ENCODE measurements at regions not wholly inside any gene's neighbourhood (a gene's known extent, or its start where the extent isn't known, plus 50 kb on each side); places are given as distances from the start of the nearest gene placed in this dataset.

DNA sequence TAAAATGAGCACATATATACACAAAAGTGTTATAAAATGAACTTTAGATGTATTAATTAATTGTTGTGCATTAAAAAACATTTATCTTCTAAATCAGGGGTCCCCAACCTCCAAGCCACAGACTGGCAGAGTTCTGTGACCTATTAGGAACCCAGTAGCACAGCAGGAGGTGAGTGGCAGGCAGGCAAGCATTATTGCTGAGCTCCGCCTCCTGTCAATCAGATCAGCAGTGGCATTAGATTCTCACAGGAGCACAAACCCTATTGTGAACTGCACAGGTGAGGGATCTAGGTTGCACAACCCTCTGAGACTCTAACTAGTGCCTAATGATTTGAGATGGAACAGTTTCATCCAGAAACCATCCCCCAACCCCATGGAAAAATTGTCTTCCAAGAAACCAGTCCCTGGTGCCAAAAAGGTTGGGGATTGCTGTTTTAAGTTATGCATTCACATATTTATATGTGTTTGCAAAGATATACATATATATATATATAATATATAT, 583.7 kb downstream of the KCNJ2 start:
- H3K4me3 Mint-ChIP-seq, result no peak overlapping the region
- H3K9me3 Mint-ChIP-seq, result no peaks in the 10 kb centered on the region
- H3K27me3 Mint-ChIP-seq, result no peaks in the 10 kb centered on the region

DNA sequence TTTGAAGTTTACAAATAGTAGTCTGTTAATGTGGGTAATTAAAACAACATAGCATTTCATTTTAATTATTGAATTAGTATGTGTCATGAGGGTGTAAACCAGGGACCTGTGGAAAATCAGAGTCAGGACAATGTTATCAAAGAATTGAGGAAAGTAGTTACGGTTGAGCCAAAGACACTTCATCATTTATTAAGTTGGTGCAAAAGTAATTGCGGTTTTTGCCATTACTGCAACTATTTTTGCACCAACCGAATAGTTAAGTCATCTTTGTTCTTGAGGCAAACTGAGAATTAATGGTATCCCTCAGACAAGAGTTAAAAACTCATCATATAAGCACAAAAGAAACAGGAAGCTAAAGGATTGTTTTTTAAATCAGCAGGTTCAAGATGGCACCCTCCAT, 593.7 kb downstream of the KCNJ2 start:
- Mint-ChIP-seq H3K4me1 (ENCODE audit: low read depth) (no peaks in the 10 kb centered on the region), H3K27me3 (no peaks in the 10 kb centered on the region), H3K4me3 (no peak overlapping the region), H3K27ac (no peak overlapping the region), H3K9me3 (no peaks in the 10 kb centered on the region), H3K36me3 (ENCODE audit: low read depth) (no peaks in the 10 kb centered on the region)
- intact Hi-C loops (cut with micrococcal nuclease), result no loop called here

More for the DNA sequence above, 583.7 kb downstream of the KCNJ2 start:
- no peaks in the 10 kb centered on the region for H3K36me3 Mint-ChIP-seq (ENCODE audit: low read depth)
- no peaks in the 10 kb centered on the region for H3K4me1 Mint-ChIP-seq (ENCODE audit: low read depth)
- intact Hi-C loops (cut with micrococcal nuclease), result no loop called here
- no peak overlapping the region for H3K27ac Mint-ChIP-seq

DNA sequence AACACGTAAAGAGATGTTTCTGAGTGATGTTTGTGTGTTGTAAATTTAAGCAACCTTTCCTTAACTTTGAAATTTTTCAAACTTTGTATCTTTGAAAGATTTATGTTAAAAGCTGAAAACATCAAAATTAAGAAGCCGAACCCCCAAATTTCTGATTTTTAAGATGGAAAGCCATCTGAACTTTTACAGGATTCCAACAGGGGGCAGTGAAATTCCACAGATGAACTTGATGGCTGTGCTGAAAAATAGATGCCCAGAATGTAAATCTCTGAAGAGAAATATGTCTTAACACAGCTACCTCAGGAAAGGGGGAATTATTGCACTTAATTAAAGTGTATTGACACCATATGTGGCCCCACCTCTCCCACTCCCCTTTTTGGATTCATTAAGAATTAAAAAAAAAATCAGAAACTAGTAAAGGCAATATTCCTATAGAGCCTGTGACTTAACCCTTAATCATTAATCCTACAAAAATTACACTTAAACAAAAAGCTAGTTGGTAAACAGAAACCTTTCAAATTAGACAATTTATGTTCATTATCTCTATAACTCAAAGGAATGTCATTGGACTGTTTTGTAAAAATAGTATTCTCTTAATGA, 597.9 kb downstream of the KCNJ2 start:
- no peaks in the 10 kb centered on the region for H3K9me3 Mint-ChIP-seq
- H3K4me1 Mint-ChIP-seq (ENCODE audit: low read depth), result no peaks in the 10 kb centered on the region
- no peaks in the 10 kb centered on the region for H3K27me3 Mint-ChIP-seq
- no peak overlapping the region for H3K4me3 Mint-ChIP-seq
- H3K27ac Mint-ChIP-seq, result no peak overlapping the region
- H3K36me3 Mint-ChIP-seq (ENCODE audit: low read depth), result no peaks in the 10 kb centered on the region
- intact Hi-C loops (cut with micrococcal nuclease), result loop anchor here (5.0 kb wide), 1 partner anchor 695 kb away; no protein-coding TSS in a partner anchor

DNA sequence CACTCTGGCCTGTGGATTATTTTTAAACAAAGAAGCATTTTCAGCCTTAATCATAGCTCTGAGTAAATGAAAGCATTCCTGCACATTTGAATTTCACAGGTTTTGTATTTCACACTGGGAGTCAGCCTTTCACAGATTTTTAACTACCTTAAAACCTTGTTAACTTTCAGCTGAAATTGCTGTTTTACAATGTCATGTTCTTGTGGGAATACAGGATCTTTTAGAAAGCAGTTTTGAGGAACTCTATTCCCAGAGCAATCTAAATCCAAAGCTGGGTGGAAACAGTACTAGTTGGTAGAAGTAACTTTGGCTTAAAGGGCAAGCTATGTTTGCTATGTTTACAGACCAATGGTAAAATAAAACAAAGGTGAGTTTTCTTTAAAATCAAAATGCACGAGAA, 600.6 kb downstream of the KCNJ2 start:
- Mint-ChIP-seq H3K9me3 (no peaks in the 10 kb centered on the region), H3K27ac (no peak overlapping the region), H3K36me3 (ENCODE audit: low read depth) (no peaks in the 10 kb centered on the region), H3K4me1 (ENCODE audit: low read depth) (no peaks in the 10 kb centered on the region), H3K4me3 (no peak overlapping the region), H3K27me3 (no peaks in the 10 kb centered on the region)
- intact Hi-C loops (cut with micrococcal nuclease), result loop anchor here (5.0 kb wide), 1 partner anchor 692 kb away; no protein-coding TSS in a partner anchor

DNA sequence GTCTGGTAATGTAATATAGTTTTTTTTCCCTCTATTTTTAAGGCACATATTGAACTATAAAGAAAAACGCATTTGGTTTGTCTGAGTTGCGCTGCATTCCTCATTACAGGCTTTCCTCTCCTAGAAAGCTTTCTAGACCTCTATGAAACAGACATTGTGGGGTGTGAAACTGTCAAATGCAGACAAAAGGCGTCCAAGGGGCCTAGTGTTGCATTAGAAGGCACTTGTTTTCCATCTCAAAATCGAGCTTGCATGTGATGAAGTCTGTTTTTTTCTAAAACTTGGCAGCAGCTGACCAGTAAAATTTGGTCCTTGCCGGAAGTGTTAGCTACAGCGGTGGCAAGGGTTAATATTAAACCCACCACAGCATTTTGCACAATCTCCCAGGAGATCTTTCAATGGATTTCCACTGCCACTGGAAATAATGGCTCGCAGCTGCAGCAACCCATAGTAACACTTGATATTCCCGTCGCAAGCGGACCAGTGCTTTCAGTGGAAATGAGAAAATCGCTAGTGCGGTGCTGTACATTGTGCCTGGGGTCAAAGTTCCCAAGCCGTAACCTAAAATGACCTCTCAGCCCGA, 602.6 kb downstream of the KCNJ2 start:
- Mint-ChIP-seq H3K9me3 (no peaks in the 10 kb centered on the region), H3K27me3 (no peaks in the 10 kb centered on the region), H3K27ac (no peak overlapping the region), H3K36me3 (ENCODE audit: low read depth) (no peaks in the 10 kb centered on the region), H3K4me3 (no peak overlapping the region), H3K4me1 (ENCODE audit: low read depth) (no peaks in the 10 kb centered on the region)
- intact Hi-C loops (cut with micrococcal nuclease), result no loop called here

DNA sequence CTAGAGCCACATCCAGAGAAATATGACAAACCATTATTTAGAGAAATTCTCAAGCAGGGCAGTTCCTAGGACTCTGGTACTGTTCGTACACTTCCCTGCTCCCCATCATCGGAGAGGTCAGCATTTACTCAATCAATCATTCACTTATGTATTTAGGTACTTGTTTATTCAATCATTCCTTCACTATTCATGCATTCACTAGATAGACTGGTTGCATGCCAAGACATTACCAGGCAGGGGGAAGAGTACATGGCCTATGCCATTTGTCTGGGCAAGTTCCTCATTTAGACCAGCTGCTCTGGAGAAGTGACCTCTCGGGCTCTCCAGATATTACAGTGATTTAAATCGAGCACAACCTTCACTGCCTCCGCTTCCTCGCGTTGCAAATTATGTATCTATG, 603.4 kb downstream of the KCNJ2 start:
- no peaks in the 10 kb centered on the region for H3K4me1 Mint-ChIP-seq (ENCODE audit: low read depth)
- H3K27ac Mint-ChIP-seq, result no peak overlapping the region
- intact Hi-C loops (cut with micrococcal nuclease), result no loop called here
- no peaks in the 10 kb centered on the region for H3K9me3 Mint-ChIP-seq
- H3K36me3 Mint-ChIP-seq (ENCODE audit: low read depth), result no peaks in the 10 kb centered on the region
- no peak overlapping the region for H3K4me3 Mint-ChIP-seq
- H3K27me3 Mint-ChIP-seq, result no peaks in the 10 kb centered on the region

GRCh38 chr17:70773258-70773657, 603.9 kb downstream of the KCNJ2 start:
- H3K36me3 Mint-ChIP-seq (ENCODE audit: low read depth), result no peaks in the 10 kb centered on the region
- no peaks in the 10 kb centered on the region for H3K9me3 Mint-ChIP-seq
- no peaks in the 10 kb centered on the region for H3K4me1 Mint-ChIP-seq (ENCODE audit: low read depth)
- no peak overlapping the region for H3K27ac Mint-ChIP-seq
- no peaks in the 10 kb centered on the region for H3K27me3 Mint-ChIP-seq
- no peak overlapping the region for H3K4me3 Mint-ChIP-seq
- intact Hi-C loops (cut with micrococcal nuclease), result no loop called here

DNA sequence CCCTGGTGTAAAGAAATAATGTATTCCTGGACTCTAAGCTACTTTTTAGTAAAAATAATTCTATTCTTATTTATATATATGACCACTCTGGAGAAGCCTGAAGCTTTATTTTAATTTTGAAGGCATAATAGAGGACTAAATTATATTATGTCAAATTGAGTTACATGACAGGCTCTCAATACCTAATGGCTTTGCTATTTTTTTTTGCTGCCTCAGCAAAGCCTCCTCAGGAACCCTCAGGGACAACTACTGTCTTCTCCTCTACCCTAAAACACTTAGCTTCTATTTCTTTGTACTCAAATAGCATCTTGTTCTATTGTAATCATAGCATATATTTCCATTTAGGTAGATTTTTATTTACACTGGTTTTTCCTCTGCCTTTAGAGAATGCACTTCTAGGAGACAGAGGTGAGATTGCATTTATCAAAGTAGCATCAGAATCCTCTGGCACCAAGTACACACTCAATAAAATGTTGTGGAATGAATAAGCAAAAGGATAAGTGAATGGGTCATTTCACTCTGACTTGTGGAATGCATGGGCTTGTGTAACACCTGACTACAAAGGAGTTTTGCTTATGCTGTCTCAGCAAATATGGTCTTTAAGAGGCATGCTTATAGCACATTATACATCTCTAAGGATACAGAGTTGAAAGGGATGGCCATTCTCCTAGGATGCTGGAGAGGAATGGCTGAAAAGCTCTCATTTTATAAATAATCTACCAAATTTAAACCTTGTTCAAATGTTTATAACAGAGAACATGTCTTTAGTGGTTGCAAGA, 605.2 kb downstream of the KCNJ2 start:
- H3K9me3 Mint-ChIP-seq, result no peaks in the 10 kb centered on the region
- intact Hi-C loops (cut with micrococcal nuclease), result no loop called here
- H3K27ac Mint-ChIP-seq, result no peak overlapping the region
- no peak overlapping the region for H3K4me3 Mint-ChIP-seq
- no peaks in the 10 kb centered on the region for H3K27me3 Mint-ChIP-seq
- H3K36me3 Mint-ChIP-seq (ENCODE audit: low read depth), result no peaks in the 10 kb centered on the region
- no peaks in the 10 kb centered on the region for H3K4me1 Mint-ChIP-seq (ENCODE audit: low read depth)

DNA sequence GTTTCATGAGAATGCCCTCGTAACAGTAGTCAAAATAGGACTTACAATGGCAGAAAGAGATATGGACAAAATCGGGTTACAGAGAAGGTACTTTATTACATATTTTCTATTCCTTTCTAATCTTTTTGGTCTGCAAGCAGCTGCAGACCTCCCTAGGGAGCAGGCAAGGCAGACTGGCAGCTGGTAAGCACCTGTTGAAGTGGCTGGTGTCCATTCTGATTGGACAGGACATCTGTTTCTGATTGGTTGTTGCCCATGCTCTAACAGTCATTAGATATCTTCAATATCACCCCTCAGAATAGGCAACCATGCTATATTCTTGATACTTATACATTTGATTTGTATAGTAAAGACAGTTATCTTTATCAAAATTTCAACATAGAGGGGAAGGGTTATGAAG, 606.3 kb downstream of the KCNJ2 start:
- Mint-ChIP-seq H3K27ac (no peak overlapping the region), H3K4me3 (no peak overlapping the region), H3K9me3 (no peaks in the 10 kb centered on the region), H3K36me3 (ENCODE audit: low read depth) (no peaks in the 10 kb centered on the region), H3K4me1 (ENCODE audit: low read depth) (no peaks in the 10 kb centered on the region), H3K27me3 (no peaks in the 10 kb centered on the region)
- intact Hi-C loops (cut with micrococcal nuclease), result no loop called here

DNA sequence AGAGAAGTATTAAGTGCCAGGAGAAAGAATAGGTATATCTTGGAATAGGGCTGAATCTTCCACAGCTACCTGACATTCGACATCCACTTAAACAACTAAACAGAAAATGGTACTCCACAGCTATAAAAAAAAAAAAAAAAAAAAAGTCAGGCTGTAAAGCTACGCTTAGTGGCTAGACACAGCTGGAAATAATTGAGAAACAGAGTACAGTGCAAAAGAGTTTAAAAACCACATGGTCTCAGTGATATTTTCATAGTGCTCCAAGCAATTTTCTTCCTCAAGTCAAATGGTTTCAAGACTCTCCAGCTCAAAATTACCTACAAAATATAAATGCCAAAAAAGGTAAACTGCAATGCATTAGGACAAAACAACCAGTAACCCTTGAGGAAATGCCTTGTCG, 607.1 kb downstream of the KCNJ2 start:
- H3K9me3 Mint-ChIP-seq, result no peaks in the 10 kb centered on the region

DNA sequence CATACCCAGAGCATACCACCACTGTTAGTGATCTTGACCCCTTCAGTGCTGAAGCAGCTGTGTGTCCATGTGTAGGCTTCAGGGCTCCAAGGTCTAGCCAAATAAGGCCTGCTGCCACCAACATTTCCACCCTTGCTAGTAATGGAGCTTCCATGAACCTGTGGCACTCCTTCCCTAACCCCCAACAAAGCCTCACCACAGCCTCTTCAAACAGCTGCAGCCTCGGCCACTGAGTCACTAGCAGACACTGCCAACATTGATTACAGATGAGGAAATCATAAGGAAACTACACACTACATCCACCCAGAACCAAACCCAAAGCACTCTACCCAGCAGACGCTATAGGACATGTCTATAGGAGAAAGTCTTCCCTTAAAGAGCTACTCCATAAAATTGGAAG, 610.7 kb downstream of the KCNJ2 start:
- Mint-ChIP-seq H3K4me1 (ENCODE audit: low read depth) (no peaks in the 10 kb centered on the region), H3K4me3 (no peak overlapping the region), H3K27me3 (no peaks in the 10 kb centered on the region), H3K27ac (no peak overlapping the region), H3K9me3 (no peaks in the 10 kb centered on the region), H3K36me3 (ENCODE audit: low read depth) (no peaks in the 10 kb centered on the region)
- intact Hi-C loops (cut with micrococcal nuclease), result no loop called here

More for the DNA sequence above, 607.1 kb downstream of the KCNJ2 start:
- Mint-ChIP-seq H3K27me3 (no peaks in the 10 kb centered on the region), H3K4me3 (no peak overlapping the region), H3K27ac (no peak overlapping the region), H3K4me1 (ENCODE audit: low read depth) (no peaks in the 10 kb centered on the region), H3K36me3 (ENCODE audit: low read depth) (no peaks in the 10 kb centered on the region)
- intact Hi-C loops (cut with micrococcal nuclease), result no loop called here

GRCh38 chr17:70786081-70786480, 616.7 kb downstream of the KCNJ2 start:
- Mint-ChIP-seq H3K9me3 (peaks cover 11% of the 10 kb centered on the region), H3K36me3 (ENCODE audit: low read depth) (no peaks in the 10 kb centered on the region), H3K4me3 (no peak overlapping the region), H3K27me3 (no peaks in the 10 kb centered on the region), H3K27ac (no peak overlapping the region), H3K4me1 (ENCODE audit: low read depth) (no peaks in the 10 kb centered on the region)
- intact Hi-C loops (cut with micrococcal nuclease), result no loop called here

DNA sequence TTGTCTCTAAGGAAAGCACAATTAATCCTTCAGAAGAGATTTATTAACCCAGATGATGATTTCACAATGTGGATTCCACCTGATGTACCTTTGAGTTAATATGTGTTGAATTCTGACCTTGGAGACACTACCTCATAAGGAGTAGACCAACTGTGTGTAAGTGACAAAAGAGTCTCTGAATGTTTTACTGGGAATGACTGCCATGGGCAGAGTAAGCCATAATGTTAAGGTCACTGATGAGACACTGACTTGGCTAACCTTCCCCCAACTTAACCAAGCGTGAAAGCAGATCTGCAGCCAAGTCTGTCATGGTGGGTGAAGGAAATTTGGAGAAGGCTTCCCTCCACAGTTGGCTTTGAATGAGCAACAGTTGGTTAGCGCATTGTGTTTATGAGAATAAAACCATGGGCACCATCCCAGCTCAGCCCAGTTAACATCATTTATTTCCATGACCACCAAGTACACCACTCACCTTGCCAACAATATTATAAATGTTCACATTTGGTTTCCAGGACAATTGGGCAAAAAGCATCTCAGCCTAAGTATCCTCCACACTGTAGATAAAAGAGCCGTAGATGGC, 618.5 kb downstream of the KCNJ2 start:
- Mint-ChIP-seq H3K36me3 (ENCODE audit: low read depth) (no peaks in the 10 kb centered on the region), H3K9me3 (peaks cover 11% of the 10 kb centered on the region), H3K4me1 (ENCODE audit: low read depth) (no peaks in the 10 kb centered on the region), H3K27me3 (no peaks in the 10 kb centered on the region), H3K27ac (no peak overlapping the region), H3K4me3 (no peak overlapping the region)
- intact Hi-C loops (cut with micrococcal nuclease), result no loop called here

GRCh38 chr17:70791748-70792443, 622.6 kb downstream of the KCNJ2 start:
- H3K9me3 Mint-ChIP-seq, result peaks cover 11% of the 10 kb centered on the region
- H3K4me3 Mint-ChIP-seq, result no peak overlapping the region
- intact Hi-C loops (cut with micrococcal nuclease), result no loop called here
- H3K36me3 Mint-ChIP-seq (ENCODE audit: low read depth), result no peaks in the 10 kb centered on the region
- no peaks in the 10 kb centered on the region for H3K4me1 Mint-ChIP-seq (ENCODE audit: low read depth)
- no peaks in the 10 kb centered on the region for H3K27me3 Mint-ChIP-seq
- H3K27ac Mint-ChIP-seq, result no peak overlapping the region

Measured in dendritic cell treated with granulocyte-macrophage colony-stimulating factor and Interleukin-4, amounts not matched to agents 40 ng/mL and 50 ng/mL, for 4 days (primary cell).